PFSK-1 (cell line): ENCODE measurements at regions not wholly inside any gene's neighbourhood (a gene's known extent, or its start where the extent isn't known, plus 50 kb on each side); places are given as distances from the start of the nearest gene placed in this dataset.

ENCODE experiments used
- FOXP2 ChIP-seq: optimal IDR thresholded peaks from 2 replicates; pipeline ENCODE3; 2011; ENCODE audit warnings: borderline replicate concordance, control low read depth, inconsistent platforms; ENCODE audit not compliant: insufficient read depth; ENCODE audit errors: extremely low read length, extremely low read depth
- POLR2AphosphoS5 ChIP-seq: IDR thresholded peaks from 2 replicates; pipeline ENCODE4 v1.6.1; 2012; ENCODE audit warnings: low read depth, mild to moderate bottlenecking, control low read depth, low read length, moderate library complexity
- SIN3A ChIP-seq: IDR thresholded peaks from 2 replicates; pipeline ENCODE4 v1.6.1; 2012; ENCODE audit warnings: mild to moderate bottlenecking, low read length, moderate library complexity, borderline replicate concordance; ENCODE audit not compliant: insufficient read depth
- TAF1 ChIP-seq: IDR thresholded peaks from 2 replicates; pipeline ENCODE4 v1.6.1; 2012; ENCODE audit warnings: low read length, control low read depth, borderline replicate concordance; ENCODE audit not compliant: insufficient read depth
- TF ChIP-seq, protein P1 (sequence below), 2 experiments: IDR thresholded peaks; 2 replicates each; pipeline versions ENCODE4 v1.6.1 to v1.8.0; 2011 to 2012; ENCODE audit warnings: low read depth in 2 of 2, low read length in 2 of 2, control low read depth in 1 of 2, inconsistent platforms in 1 of 2, mild to moderate bottlenecking in 1 of 2, moderate library complexity in 1 of 2; ENCODE audit not compliant: insufficient read depth in 1 of 2

DNA sequence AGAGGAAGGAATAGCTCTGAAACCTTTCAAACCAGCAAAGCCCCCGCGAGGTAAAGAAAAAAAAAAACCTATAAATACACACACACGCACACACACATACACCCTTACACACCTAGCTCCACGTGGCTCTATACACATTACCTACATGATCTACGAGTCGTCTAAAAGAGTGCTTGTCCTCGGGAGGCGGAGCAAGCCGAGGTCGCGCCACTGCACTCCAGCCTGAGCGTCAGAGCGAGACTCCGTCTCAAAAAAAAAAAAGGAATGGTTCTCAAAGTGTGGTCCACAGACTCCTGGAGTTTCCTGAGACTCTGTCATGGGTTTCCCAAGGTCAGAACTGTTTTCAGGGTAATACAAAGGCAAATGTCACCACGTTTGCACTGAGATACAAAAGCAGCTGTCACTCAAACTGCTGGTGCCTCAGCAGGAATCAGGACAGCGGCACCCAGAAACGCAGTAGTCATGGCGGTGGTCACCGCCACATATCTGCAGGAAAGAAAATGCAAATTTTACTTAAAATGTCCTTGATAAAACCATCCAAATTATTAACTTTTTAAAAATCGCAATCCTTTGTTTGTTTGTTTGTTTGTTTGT, 130.0 kb upstream of the GPC1 start:
- no peak for TF ChIP-seq SIN3A

DNA sequence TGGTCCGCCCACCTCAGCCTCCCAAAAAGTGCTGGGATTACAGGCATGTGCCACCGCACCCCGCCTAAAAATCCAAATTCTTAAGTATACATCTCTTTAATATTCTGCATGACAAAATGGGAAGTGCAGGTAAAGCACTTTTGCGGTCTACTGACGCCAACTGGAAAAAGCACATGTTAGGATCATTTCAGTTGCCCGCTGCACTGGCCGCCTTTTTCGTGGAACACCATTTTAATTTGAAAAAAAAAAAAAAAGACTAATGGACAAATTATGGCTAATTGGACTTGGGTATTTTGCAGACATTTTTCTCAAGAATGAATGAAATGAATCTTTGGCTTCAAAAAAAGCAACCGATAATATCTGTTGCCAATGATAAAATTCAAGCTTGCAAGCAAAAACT, 129.3 kb upstream of the GPC1 start:
- TF ChIP-seq FOXP2, result no peak
- no peak for TF ChIP-seq POLR2AphosphoS5
- TF ChIP-seq, protein P1, sequence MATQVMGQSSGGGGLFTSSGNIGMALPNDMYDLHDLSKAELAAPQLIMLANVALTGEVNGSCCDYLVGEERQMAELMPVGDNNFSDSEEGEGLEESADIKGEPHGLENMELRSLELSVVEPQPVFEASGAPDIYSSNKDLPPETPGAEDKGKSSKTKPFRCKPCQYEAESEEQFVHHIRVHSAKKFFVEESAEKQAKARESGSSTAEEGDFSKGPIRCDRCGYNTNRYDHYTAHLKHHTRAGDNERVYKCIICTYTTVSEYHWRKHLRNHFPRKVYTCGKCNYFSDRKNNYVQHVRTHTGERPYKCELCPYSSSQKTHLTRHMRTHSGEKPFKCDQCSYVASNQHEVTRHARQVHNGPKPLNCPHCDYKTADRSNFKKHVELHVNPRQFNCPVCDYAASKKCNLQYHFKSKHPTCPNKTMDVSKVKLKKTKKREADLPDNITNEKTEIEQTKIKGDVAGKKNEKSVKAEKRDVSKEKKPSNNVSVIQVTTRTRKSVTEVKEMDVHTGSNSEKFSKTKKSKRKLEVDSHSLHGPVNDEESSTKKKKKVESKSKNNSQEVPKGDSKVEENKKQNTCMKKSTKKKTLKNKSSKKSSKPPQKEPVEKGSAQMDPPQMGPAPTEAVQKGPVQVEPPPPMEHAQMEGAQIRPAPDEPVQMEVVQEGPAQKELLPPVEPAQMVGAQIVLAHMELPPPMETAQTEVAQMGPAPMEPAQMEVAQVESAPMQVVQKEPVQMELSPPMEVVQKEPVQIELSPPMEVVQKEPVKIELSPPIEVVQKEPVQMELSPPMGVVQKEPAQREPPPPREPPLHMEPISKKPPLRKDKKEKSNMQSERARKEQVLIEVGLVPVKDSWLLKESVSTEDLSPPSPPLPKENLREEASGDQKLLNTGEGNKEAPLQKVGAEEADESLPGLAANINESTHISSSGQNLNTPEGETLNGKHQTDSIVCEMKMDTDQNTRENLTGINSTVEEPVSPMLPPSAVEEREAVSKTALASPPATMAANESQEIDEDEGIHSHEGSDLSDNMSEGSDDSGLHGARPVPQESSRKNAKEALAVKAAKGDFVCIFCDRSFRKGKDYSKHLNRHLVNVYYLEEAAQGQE (IDR thresholded peaks at IDR 0.05; ENCODE audit: insufficient read depth in 1 of 2, low read depth in 2 of 2, low read length in 2 of 2), result no peak
- TF ChIP-seq TAF1, result no peak

DNA sequence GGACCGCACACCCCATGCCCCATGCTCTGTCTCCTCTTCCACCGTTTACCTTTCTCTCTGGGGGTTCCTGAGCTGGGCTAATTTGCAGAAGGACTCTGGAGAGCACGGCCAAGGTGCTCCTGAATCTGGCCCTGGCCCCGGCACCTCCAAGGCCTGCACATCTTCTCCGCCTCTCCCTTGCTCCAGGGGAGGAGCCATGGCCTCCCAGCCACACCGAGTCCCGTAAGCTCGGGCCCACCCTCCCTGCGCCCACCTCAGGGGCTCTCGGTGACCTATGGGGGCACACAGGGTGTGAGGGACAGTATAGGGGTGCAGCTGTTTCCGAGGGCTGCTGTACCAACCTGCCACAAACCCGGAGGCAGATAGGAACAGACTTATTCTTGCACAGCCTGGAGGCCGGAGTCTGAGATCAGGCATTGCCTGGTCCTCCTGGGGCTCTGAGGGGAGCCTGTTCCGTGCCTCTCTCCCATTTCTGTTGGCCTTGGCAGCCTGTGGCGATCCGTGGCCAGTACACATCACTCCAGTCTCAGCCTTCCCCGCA, 127.3 kb upstream of the GPC1 start:
- no peak for TF ChIP-seq TAF1
- TF ChIP-seq, protein P1 (IDR thresholded peaks at IDR 0.05; ENCODE audit: insufficient read depth in 1 of 2, low read depth in 2 of 2, low read length in 2 of 2), result no peak
- no peak for TF ChIP-seq SIN3A
- TF ChIP-seq POLR2AphosphoS5, result no peak
- TF ChIP-seq FOXP2, result no peak

DNA sequence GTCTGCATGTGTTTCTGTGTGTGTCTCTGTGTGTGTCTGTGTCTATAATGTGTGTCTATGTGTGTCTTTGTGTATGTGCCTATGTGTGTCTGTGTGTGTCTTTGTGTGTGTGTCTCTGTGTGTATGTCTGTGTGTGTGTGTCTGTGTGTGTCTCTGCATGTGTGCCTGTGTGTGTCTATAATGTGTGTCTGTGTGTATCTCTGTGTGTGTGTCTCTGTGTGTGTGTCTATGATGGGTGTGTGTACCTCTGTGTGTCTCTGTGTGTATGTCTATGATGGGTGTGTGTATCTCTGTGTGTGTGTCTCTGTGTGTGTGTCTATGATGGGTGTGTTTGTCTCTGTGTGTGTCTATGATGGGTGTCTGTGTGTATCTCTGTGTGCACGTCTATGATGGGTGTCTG, 126.2 kb upstream of the GPC1 start:
- TF ChIP-seq SIN3A (no peak), FOXP2 (no peak), POLR2AphosphoS5 (no peak), TAF1 (no peak)
- TF ChIP-seq, protein P1 (IDR thresholded peaks at IDR 0.05; ENCODE audit: insufficient read depth in 1 of 2, low read depth in 2 of 2, low read length in 2 of 2), result no peak

DNA sequence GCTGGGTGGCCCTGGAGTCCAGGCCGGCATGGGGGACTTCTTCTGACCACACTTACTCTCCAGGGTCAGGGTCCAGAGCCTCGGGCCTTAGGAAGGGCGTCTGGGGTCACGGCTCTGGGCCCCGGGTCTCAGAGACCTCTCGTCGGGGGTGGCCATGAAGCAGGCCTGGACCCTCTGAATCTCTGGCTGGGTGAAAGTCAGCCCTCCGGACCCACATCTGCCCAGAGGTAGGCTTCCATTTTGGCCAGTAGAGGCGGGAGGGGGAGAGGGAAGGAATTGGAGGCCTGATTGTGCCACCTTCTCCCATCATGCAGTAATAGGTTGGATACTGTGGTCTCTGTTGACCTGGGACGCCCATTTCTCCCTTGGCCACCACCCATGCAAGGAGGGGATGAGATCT, 125.3 kb upstream of the GPC1 start:
- TF ChIP-seq, protein P1 (IDR thresholded peaks at IDR 0.05; ENCODE audit: insufficient read depth in 1 of 2, low read depth in 2 of 2, low read length in 2 of 2), result no peak
- TF ChIP-seq POLR2AphosphoS5, result no peak
- TF ChIP-seq TAF1, result no peak
- no peak for TF ChIP-seq SIN3A
- no peak for TF ChIP-seq FOXP2
